ENCODE measurements at regions not wholly inside any gene's neighbourhood (a gene's known extent, or its start where the extent isn't known, plus 50 kb on each side); places are given as distances from the start of the nearest gene placed in this dataset.

DNA sequence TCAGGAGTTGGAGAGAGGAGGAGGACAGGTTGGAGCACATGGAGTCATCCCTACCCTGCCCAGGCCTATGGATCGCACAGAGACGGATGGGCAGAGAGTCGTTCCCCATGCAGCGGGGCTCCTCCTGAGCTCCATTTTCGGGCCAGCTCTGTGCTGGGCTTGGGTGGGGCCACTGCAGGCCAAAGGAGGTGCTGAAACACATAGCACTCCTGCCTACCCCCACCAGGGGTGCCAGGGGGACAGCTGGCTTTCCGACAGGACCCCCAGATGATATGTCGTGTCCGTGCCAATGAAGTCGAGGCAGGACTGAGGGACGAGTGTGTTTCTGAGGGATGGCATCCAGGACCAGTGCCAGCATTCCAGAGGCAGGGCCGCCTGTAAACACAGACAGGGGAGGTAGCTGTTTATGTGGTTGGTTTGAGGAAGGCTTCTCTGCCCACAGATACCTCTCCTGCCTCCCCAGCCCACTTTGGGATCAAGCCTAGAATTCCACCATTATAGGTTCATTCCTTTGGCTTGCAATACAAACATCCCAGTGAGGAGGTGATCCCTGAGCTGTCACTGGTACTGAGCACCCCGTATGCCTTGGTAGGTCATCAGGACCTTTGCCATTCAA is 116.6 kb downstream of the GLI2 start:
- no peak for DNase-seq (ENCODE audit: low read depth in 2 of 2)

GRCh38 chr2:120853306-120854013 is 117.8 kb downstream of the GLI2 start:
- DNase-seq (ENCODE audit: low read depth in 2 of 2), result no peak

- no peak for DNase-seq (ENCODE audit: low read depth in 2 of 2)
Observed at GRCh38 chr2:120854014-120854620, 118.4 kb downstream of the GLI2 start.

DNA sequence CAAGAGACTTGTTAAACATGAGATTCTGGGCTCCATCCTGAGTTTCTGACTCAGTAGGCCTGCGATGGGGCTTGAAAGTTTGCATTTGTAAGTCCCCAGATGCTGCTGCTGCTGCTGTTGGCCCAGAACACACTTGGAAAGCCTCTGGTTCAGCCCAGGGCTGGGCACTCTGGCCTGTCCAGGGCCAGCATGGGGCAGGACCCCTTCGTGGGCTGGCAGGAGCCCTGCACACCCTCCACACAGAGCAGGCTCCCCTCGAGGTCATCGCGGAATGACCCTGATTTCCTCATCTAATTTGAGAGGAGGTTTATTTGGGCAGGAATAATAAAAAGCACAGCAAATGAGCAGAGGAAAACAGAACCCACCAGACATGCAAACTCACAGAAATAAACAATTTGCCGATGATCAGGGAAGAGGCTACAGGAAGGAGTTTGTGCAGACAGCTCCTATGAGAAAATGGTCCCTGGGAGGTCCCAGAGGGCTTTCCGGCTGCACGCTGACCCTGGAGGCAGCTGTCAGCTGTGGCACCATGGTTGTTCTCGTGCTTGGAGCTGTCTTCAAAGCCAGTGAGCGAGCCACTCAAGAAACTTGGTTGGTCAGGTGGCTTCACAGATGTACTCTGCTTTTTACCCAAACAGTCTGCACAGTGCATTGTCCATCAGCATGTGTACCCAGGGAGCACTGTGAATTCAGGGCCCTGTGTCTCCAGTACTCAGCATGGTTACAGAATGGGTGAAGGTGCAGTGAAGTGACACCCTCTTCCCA is 119.3 kb downstream of the GLI2 start:
- no peak for DNase-seq (ENCODE audit: low read depth in 2 of 2)

GRCh38 chr2:120855855-120856405 is 120.3 kb downstream of the GLI2 start:
- DNase-seq (ENCODE audit: low read depth in 2 of 2), result no peak

GRCh38 chr2:120856421-120856862 is 120.8 kb downstream of the GLI2 start:
- DNase-seq (ENCODE audit: low read depth in 2 of 2), result no peak

DNA sequence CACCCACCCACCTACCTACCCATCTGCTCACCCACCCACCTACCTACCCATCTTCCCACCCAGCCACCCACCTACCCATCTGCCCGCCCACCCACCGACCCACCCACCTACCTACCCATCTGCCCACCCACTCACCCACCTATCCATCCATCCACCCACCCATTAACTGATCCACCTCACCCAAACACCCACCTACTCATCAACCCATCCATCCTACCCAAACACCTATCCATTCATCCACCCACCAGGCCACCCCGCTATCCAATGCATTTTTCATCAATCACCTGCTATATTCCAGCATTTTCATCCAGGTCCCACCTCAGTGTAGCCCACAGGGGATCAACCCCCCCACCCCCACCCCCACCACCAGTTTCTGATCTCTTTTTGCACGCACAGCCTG is 121.8 kb downstream of the GLI2 start:
- DNase-seq (ENCODE audit: low read depth in 2 of 2), result no peak

GRCh38 chr2:120857931-120858330 is 122.3 kb downstream of the GLI2 start:
- no peak for DNase-seq (ENCODE audit: low read depth in 2 of 2)

GRCh38 chr2:120858361-120859106 is 122.9 kb downstream of the GLI2 start:
- no peak for DNase-seq (ENCODE audit: low read depth in 2 of 2)

DNA sequence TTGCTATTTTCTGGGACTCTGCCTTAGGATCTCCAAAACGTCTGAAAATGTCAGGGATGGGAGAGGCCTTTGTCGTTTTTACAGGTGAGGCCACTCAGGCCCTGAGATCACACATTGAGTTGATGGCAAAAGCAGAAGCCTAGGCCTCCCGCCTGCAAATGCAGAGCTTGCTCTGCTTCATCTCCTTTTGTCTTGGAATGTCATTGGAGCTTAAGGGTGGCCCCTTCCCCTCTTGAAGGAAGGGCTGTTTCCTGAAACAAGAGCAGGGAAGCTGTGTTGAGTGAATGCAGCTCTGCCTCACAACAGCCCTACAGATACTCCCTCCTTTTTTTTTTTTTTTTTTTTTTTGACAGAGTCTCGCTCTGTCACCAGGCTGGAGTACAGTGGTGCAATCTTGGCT is 123.5 kb downstream of the GLI2 start:
- no peak for DNase-seq (ENCODE audit: low read depth in 2 of 2)

- no peak for DNase-seq (ENCODE audit: low read depth in 2 of 2)
Observed at GRCh38 chr2:120859814-120860578, 124.3 kb downstream of the GLI2 start.

- DNase-seq (ENCODE audit: low read depth in 2 of 2), result no peak
Observed at GRCh38 chr2:120860579-120860922, 124.9 kb downstream of the GLI2 start.

DNA sequence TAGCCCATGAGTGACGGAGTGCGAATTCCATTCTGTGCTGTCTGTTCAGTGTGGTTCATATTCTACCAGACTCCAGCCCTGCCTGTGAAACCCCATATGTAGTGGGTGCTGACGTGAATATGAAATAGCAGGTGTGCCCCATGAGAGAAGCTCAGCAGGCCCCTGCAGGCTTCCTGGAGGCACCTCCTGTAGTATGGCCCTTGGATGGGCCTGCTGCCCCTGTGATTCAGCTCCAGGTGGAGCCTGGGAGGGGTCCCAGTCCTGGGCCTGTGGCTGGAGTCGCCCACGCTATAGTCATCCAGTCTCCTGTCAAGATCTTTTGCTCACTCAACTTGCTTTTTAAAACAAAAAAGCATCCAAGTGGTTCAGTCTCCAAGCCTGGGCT is 125.5 kb downstream of the GLI2 start:
- no peak for DNase-seq (ENCODE audit: low read depth in 2 of 2)

- no peak for DNase-seq (ENCODE audit: low read depth in 2 of 2)
Observed at GRCh38 chr2:120861576-120862191, 126.0 kb downstream of the GLI2 start.

DNA sequence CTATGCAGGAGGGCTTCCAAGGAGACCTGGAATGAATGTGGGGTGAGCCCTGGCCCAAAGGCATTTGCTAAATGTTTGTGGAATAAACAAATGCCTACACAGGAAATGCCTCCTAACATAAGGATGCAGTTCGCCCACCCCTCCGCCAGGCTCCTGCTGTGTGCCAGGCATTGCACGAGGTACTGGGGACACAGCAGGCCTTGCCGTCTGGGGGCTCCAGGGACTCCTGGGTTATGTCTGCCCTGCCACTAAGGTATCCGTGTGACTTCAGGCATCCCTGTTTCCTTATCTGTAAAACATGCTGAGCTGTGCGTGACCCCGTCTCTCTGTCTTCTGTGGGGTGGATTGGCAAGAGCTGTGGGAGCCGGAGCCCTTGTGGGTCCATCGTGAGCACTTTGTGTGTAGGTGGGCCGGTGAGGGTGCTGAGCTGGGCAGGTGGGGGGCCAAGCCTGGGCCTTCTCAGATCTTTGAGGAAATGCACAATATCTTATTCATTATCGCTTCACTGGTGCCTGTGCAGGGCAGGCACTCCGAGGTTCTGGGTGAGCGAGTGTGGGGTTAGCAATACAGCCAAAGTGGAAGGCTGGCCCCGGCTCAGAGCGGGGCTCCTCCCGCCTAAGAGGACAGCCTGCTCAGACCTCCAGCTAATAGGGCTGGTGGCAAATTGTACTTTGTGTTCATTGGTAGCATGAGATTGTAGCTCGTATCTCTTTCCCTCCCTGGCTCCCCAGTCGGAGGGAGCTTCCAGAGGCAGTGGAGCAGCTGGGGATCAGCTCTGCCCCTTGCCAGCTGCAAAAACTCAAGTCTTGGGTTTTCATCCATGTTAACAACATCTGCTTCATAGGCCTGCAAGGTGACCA is 126.8 kb downstream of the GLI2 start:
- no peak for DNase-seq (ENCODE audit: low read depth in 2 of 2)

GRCh38 chr2:120863146-120863545 is 127.5 kb downstream of the GLI2 start:
- DNase-seq (ENCODE audit: low read depth in 2 of 2), result no peak

DNA sequence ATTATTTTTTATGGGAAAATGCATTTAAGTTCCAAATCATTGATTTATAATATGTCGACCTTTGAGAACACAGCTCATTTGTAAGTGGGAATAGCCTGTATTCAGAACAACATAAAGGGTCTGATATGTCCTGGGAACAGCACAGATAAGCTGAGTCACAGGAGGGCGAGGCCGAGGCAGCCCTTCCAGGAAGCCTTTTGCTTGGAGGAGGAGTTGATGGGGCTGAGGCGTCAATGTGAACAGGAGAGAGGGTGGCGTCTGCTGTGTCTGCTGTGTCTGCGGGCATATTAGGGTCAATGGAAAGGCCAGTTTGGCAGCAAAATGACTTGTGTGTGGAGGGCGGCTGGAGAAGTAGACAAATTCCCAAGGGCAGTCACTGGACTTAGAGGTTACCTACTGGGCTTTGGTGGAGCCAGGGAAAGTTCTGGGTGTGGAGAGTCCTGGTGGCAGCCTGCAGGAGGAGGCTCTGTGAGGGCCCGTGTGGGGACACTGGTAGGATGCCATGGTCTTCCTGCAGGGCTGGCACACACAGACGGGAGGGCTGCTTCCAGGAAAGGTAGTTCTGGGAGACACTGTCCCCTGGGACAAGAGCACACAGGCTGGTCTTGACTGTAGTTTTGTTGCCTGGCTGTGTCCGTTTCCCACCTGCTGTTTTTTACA is 128.1 kb downstream of the GLI2 start:
- DNase-seq (ENCODE audit: low read depth in 2 of 2), result peak in 1 of 2 donors; percentile 20

DNA sequence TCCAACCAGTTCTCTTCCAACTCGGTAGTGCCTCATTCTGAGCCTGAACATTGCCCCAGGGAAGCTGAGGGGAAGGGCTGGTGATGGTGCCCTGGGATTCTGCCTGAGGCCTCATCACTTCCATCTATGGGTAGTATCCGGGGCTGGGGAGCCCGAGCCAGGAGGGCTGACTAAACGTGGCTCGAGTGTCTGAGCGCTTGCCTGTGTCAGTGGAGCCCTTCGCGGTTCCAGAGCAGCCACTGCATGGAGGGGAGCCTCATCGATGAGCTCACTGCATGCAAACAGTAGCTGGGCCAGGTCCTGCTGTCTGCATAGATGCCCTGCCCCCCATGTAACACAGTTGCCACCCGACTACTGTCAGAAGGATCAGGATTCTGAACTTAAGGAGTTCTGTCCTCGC is 129.3 kb downstream of the GLI2 start:
- DNase-seq (ENCODE audit: low read depth in 2 of 2), result no peak

- no peak for DNase-seq (ENCODE audit: low read depth in 2 of 2)
Observed at GRCh38 chr2:120865656-120866055, 130.0 kb downstream of the GLI2 start.

Measured in dermis microvascular lymphatic vessel endothelial cell (primary cell).